GM21381 (cell line): ENCODE measurements at regions not wholly inside any gene's neighbourhood (a gene's known extent, or its start where the extent isn't known, plus 50 kb on each side); places are given as distances from the start of the nearest gene placed in this dataset.
"Not testable (repeated sequence)": the region's sequence is repeated elsewhere in the genome, so short reads cannot be mapped to it uniquely, and the experiment has no call there.

Source experiments
- ATAC-seq: cut with Tn5 transposase; IDR thresholded peaks from one replicate; pipeline ENCODE4 v1.9.1; 2021; ENCODE audit warnings: mild to moderate bottlenecking, moderate library complexity; ENCODE audit not compliant: unreplicated experiment

DNA sequence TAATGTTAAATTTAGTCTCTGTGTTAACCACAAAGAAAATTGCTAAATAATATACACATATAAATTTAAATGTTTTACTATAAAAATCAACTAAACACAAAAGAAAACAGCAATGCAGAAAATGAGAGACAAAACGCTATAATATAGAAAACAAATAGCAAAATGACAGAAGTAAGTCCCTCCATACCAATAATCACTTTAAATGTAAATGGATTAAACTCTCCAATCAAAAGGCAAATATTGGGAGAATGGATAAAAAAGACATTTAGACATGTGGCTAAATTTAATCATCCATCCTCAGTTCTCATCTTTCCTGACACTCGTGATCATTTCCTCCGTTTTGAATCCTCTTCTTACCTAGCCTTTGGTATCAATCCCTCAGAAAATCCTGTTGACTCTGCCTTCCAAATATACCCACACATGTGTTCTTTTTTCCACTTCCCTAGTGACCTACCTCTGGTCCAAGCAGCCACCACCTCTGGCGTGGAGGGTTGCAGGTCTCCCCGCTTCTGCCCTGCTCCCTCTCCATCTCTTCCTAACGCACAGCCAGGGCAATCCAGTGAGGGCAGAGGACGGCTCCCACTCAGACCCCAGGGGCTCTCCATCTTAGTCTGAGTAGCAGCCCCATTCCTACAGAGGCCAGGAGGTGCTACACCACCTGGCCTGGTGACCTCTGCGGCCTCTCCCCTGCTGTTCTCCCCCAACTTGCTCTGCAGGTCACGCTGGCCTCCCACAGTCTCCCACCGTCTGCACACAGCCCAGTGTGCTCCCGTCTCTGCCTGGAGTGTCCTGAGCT, 149.2 kb downstream of the RNASET2 start:
- ATAC-seq, result no peak

DNA sequence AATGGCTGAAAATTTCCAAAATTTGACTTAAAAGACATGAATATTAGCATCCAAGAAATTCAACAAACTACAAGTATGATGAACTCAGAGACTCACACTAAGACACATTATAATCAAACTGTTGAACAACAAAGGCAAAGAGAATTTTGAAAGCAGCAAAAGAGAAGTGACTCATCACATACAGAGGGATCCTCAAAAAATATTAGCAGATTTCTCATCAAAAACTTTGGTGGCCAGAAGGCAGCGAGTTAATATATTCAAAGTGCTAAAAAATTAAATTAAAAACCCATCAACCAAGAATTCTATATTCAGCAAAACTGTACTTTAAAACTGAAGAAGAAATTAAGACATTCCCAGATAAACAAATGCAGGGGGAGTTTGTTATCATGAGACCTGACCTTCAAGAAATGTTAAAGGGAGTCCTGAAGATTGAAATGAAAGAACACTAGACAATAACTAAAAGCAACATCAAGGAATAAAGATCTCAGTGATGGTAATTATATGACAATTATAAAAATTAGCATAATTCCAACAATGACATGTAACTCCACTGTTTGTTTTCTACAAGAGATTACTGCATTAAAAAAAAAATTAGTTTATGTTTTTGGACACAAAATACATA, 150.0 kb downstream of the RNASET2 start:
- no peak for ATAC-seq

DNA sequence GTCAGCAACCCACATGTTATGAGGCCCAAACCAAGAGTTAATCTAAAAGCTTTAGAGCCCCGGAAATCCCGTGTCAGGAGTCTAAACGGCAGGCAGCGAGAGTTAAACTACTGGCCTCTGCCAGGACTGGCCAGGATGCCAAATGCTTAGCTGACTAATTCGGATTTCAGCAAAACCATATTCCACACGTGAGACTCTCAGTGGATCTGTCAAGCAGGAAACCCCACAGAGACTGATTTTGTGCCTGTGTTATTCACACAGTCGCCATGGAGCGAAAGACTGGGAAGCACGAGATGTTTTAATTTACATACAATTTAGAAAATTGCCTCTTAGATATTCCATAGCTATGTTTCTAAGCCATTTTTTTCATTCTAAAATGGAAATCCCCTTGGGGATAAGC, 152.9 kb downstream of the RNASET2 start:
- no peak for ATAC-seq

DNA sequence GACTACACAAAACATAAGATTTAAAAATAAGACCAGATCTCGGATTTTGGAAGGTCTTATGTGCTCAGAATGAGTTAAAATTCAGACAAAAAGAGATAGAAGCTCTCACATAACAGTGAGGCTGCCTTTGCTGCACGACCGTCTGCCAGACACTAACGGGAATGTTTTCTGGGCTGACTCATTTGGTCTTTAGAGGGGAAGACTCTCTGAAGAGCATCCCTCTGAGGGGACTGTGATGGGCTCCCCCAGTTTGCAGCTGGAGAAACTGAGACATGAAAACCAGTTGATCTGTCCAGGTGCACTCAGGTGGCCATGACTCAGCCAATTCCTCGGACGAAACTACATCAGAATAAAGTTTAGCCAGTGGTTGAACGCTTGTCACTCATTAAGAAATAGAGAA, 153.9 kb downstream of the RNASET2 start:
- no peak for ATAC-seq

DNA sequence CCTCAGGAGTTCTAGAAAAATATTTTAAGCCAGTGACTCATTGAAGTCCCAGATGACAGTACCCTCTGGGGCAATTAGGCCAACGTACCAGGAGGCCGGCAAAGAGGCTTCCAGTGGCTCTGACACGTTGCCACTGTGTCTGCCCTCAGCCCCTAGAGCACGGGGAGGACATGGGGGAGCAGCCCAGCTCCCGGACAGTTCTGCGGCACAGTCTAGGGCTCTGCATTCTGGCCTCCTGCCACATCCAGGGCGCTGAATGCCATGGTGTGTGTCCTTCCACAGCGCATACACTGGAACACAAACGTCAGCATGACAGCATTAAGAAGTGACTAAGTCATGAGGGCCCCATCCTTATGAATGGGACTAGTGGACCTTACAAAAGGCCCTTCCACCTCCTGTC, 156.2 kb downstream of the RNASET2 start:
- ATAC-seq, result no peak

DNA sequence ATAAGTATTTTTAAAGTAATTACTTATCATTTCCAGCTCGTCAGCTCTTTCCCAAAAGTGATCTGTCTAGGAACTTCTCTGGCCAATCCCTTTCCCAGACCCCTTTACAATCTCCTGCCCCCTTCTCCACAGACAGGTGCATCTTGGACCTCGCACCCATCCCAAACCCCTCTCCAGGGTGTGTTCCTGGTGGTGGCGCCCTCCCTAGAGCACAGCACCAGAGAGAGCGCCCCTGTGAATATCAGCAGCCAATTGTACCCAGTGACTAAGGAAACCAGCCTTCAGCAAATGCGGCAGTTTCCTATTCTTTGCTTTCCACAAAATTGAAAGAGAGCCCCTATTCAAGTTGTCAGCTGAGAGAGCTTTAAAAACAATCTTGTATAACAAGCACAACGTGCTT, 157.7 kb downstream of the RNASET2 start:
- ATAC-seq, result no peak

DNA sequence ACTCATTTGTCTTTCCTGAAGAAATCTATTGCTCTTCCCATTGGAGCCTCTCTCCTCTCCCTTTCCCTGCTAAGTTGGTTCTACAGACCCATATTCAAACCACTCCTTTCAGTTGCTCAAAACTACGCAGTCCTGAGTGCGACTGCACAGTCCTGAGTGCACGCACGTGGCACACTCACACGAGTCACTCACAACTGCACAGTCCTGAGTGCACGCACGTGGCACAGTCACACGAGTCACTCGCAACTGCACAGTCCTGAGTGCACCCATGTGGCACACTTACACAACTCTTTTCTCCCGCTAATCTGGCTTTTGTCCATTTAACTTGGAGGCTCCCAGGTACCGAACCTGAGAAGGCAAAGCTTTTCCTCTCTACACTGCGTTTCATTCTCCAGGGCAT, 159.7 kb downstream of the RNASET2 start:
- ATAC-seq, result no peak

DNA sequence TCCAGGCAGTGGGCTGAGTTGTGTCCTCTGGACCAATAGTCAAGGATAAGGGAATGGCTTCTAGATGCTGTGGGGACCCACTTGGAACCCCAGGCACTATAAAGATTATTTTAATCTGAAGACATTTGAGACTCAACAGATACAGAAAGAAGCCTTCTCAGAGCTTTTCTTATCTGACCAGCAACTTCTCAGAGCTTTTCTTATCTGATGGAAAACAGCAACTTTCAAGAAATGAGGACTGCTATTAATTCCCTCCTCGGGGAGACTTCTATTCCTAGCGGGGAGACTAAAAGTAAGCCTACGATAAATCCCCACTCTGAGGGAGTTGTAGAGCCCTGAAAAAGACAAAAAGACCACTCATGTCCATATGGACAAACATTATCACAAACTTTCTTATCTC, 160.5 kb downstream of the RNASET2 start:
- ATAC-seq, result no peak

DNA sequence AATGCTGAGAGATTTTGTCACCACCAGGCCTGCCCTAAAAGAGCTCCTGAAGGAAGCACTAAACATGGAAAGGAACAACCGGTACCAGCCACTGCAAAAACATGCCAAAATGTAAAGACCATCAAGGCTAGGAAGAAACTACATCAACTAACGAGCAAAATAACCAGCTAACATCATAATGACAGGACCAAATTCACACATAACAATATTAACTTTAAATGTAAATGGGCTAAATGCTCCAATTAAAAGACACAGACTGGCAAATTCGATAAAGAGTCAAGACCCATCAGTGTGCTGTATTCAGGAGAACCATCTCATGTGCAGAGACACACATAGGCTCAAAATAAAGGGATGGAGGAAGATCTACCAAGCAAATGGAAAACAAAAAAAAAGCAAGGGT, 163.8 kb upstream of the RPS6KA2 start:
- not testable (repeated sequence) for ATAC-seq

DNA sequence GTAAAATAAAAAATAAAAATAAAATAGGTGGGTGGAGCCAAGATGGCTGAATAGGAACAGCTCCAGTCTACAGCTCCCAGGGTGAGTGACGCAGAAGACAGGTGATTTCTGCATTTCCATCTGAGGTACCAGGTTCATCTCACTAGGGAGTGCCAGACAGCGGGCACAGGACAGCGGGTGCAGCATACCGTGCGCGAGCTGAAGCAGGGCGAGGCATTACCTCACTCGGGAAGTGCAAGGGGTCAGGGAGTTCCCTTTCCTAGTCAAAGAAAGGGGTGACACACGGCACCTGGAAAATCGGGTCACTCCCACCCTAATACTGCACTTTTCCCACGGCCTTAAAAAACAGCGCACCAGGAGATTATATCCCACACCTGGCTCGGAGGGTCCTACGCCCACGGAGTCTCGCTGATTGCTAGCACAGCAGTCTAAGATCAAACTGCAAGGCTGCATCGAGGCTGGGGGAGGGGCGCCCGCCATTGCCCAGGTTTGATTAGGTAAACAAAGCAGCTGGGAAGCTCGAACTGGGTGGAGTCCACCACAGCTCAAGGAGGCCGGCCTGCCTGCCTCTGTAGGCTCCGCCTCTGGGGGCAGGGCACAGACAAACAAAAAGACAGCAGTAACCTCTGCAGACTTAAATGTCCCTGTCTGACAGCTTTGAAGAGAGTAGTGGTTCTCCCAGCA, 161.9 kb upstream of the RPS6KA2 start:
- not testable (repeated sequence) for ATAC-seq

DNA sequence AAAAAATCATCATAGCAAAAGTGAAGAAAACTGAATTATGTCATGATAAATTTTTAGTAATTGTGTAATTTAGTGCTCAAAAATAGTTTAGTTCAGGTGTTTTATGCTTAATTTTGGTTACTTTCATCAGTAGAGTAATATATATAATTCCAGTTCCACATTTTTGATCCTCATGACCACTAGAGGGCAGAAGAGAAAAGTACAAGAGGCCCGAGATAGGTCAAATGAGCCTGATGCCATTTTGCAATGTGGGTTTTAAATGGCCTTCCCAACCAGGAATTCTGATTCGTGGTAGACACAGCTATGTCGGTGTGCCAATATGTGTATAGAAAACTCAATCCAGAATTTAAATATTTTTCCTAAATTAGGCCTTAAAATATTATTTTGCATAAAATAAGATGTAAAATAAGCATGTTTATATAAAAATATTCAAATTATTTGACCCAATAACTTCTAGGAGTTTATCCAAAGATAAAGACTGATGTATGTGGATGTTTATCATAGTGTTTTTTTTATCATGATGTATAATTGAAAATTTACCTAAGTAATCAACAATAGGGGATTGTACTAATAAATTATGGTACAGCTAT, 159.7 kb upstream of the RPS6KA2 start:
- ATAC-seq, result no peak

DNA sequence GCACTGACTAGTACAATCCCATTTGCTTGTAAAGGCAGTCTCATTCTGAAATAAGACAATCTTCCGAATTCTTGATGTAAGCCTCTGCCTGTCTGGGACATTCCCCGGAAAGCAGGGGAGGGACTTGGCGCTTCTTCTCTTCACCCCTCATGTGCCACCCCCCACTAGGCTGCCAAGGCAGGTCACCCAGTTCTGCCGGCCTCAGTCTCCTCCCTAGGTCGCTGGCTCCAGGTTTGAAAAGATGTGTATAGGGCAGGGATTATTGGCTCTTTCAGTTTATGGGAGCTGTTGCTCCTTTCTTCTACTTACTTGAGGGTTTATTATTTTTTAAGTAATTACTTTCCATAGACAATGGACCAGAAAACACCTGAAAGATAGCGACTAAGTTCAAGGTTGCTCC, 158.1 kb upstream of the RPS6KA2 start:
- no peak for ATAC-seq

DNA sequence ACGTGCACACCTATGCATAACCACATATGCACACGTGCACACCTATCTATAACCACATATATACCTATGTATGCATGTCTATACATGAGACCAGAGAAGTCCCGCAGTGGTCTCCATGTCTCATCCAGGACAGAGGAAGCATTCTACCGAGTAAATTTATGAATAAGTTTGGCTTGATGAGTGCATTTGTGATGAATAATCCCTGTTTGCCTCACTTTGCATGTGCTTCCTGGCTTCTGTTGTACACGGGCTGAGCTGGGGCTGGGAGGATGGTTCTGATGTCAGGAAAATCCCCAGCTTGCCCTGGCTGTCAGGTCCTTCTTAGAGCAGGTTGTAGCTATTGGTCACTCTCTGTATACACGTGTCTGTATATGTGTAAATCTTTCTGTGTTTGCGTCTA, 157.6 kb upstream of the RPS6KA2 start:
- ATAC-seq, result no peak

DNA sequence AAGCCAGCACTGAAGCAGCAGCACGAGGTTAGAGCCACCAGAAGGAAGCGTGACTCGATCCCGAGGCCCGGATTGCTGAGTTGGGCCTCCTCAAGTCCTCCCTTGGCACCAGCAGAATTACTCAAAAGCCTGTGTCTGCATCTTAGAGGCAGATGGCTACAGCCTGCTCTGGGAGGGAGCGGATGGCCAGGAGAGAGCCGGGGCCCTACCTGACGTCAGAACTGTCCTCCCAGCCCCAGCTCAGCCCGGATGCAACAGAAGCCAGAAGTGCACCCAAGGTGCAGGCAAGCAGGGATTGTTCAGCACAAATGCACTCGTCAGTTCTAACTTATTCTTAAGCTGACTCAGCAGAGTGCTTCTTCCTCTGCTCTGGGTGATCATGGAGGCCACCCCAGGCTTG, 155.5 kb upstream of the RPS6KA2 start:
- no peak for ATAC-seq

DNA sequence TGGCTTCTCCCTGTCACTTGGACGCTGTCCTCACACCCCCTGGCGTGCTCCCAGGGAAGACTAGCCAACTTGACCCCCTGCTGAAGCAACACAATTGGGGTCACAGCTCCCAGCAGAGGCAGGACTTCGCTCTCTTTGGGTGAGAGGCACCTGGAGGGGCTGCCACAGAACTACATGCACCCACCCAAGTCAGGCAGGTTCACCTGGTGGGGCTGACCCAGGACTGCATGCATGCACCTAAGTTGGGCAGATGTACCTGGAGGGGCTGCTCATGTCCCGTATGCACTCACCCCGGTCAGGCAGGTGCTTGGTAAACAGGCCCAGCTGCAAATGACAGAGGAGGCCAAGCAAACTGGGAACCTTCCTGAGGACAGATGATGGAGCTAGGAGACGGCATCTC, 154.3 kb upstream of the RPS6KA2 start:
- no peak for ATAC-seq

DNA sequence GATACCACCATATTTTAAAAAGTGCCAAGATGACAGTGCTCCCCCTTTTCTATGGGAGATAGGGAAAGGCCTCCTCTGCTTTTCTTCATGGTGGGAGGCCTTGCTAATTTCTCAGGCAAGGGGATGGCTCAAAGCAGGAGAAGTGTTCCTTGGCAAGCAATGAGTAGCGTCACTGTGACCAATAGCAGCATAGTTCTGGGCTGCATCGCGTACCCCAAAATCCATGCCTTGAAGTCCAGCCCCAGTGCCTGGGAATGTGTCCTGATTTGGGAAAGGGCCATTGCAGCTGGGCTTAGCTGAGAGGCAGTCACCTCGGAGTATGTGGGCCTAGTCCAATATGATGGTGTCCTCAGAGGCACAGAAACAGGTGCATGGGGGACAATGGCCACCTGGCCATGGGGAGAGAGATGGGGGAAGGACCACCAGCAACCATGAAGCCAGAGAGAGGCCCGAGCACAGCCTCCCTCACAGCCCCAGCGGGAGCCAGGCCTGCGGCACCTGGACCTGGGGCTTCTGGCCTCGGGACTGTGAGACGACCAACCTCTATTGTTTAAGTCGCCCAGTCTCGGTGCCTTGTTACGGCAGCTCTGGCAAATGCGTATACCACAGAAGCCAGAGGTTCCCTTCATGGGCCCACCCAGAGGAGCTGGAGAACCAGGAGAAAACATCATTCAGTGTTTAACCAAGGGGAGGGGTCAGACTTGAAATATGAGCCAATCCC, 153.1 kb upstream of the RPS6KA2 start:
- ATAC-seq, result no peak

DNA sequence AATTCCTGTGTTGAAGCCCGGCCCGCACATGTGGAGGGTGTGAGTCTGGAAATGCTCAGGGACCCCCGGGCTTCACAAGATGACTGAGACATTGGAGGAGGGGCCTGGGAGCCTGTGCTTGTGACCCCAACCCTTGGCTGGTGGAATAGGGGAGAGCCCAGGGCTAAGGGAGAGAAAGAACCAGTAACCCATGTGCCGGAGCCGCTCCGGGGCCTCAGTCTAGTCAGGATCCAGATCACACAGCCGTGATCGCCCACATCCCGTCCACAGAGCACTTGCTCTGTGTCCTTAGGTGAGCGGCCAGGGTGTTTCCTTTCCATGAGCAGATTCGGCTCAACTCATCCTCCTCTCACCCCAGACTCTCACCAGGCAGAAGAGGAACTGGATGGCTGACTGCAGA, 152.3 kb upstream of the RPS6KA2 start:
- ATAC-seq, result no peak

DNA sequence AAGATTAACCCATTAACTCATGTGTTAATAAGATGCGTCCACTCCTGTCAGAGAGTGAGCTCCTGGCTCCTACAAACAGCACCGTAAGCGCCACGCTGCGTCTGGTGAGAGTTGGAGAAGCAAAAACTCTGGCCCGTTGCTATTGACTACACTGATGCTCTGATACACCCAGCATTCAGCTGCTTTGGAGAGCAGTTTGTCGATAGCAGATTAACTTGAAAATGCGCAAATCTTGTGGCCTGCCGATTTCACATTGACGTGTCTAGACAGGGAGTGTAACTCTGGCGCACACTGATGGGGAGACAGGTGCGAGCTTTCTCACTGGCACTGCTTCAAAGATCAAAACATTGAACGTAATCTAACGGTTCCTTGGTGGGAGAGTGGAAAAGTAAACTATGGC, 151.7 kb upstream of the RPS6KA2 start:
- ATAC-seq, result no peak

DNA sequence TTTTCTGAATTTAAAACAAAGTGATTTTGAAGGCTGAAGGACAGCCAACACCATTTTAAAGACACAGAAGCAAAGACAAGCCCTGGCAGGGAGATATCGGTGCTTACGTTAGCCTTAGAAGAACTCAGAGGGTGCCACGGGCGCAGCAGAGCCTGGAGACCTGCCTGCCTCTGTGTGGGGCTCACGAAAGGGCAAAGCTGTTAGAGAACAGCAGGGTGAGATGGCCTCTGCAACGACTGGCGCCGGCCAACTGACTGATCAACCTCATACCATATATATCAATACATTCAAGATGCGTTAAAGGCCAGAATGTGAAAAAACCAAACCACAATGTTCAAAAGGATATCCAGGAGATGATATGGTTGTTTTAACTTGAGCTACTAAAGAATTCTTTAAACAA, 151.0 kb upstream of the RPS6KA2 start:
- no peak for ATAC-seq

DNA sequence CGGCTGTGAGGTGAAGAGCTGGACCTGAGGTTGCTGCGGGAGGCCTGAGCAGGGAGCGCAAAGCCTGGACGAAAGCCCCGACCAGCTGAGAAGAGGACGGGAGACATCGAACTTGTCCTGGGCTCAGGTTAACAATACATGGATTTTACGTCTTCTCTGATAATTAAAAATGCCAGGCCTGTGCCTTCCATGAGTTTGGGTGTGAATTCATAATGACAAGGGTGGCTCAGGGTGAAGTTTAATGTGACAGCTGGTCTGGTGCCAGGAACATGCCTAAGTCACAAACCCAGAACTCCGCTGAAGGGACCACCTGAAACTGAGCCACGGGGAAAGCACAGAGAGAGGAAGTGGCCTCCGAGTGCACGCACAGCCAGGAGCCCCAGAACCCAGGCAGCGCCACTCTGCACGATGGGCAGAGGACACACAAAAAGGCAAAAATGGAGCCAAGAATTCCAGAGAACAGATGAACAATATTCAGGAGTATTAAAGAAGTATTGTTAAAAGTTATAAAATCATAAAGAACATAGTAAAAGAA, 150.1 kb upstream of the RPS6KA2 start:
- ATAC-seq, result no peak

DNA sequence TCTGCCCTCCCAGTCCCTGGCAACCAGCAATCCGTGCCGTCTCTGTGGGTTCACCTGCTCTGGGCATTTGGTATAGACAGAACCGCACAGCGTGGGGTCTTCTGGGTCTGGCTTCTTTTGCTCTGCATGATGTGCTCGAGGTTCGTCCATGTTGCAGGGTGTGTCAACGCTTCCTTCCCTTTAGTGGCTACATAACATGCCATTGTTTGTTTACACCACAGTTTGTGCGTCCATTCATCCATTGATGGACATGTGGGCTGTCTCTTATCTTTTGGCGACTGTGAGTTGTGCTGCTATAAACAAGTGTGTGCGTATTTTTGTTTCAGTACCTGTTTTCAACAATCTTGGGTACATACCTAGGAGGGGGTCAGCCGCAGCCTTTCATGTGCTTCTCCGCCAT, 149.5 kb upstream of the RPS6KA2 start:
- no peak for ATAC-seq
